GM23248 (cell line): ENCODE measurements at regions not wholly inside any gene's neighbourhood (a gene's known extent, or its start where the extent isn't known, plus 50 kb on each side); places are given as distances from the start of the nearest gene placed in this dataset.

Experiments used
- EZH2 ChIP-seq: fragments of 200-600 bp; sonication (generic); IDR thresholded peaks from 2 replicates; pipeline ENCODE4 v1.6.1; 2018; ENCODE audit warnings: antibody characterized with exemption, mild to moderate bottlenecking; ENCODE audit not compliant: insufficient read depth, poor library complexity, severe bottlenecking
- EZH2phosphoT487 ChIP-seq: fragments of 200-600 bp; sonication (generic); IDR thresholded peaks from 2 replicates; pipeline ENCODE4 v1.6.1; 2018; ENCODE audit warnings: antibody characterized with exemption, moderate library complexity, mild to moderate bottlenecking, low read depth; ENCODE audit not compliant: insufficient read depth

- TF ChIP-seq EZH2 (no peak), EZH2phosphoT487 (no peak)
Observed at GRCh38 chr2:62415518-62415917, 90.5 kb downstream of the TMEM17 start.
